SK-N-SH (cell line): ENCODE measurements at regions not wholly inside any gene's neighbourhood (a gene's known extent, or its start where the extent isn't known, plus 50 kb on each side); places are given as distances from the start of the nearest gene placed in this dataset.

Experiments
- CTCF ChIA-PET: fragments of 300-600, 350-600 bp; formaldehyde crosslinking; extraction: SDS; loops from one replicate; lab custom pipeline; 2021; lab: Yijun Ruan, JAX
- POLR2A ChIA-PET: fragments of 350-600 bp; sonication (Branson Sonifier 250); formaldehyde crosslinking; extraction: SDS; loops from one replicate; lab custom pipeline; 2020; ENCODE audit warnings: antibody characterized with exemption, inconsistent platforms; lab: Yijun Ruan, JAX
- DNase-seq: peaks from one replicate; pipeline ENCODE4 v3.0.0; 2012
- H2AFZ ChIP-seq: fragments of 200-600 bp; sonication (generic); 2 replicates; pipeline ENCODE4 v1.8.1; 2016; ENCODE audit warnings: antibody characterized with exemption, mild to moderate bottlenecking, low read depth
- H3F3A ChIP-seq: fragments of 200-600 bp; sonication (generic); replicated peaks from 2 replicates; pipeline ENCODE3; 2016; ENCODE audit warnings: antibody characterized with exemption, mild to moderate bottlenecking; ENCODE audit not compliant: insufficient read depth
- H3K27ac ChIP-seq, 2 experiments: fragments of 200-500 bp in 1 of 2; fragments of 200-600 bp in 1 of 2; sonication (Bioruptor generic) in 1 of 2; sonication (generic), shearing (Covaris generic) in 1 of 2; 2 replicates each; pipeline versions ENCODE4 v1.5.1 to v1.6.1; 2014 to 2016; ENCODE audit warnings: low read depth in 2 of 2, inconsistent platforms in 1 of 2, low read length in 1 of 2, mild to moderate bottlenecking in 1 of 2, mixed read lengths in 1 of 2
- H3K27me3 ChIP-seq: fragments of 200-600 bp; sonication (generic), shearing (Covaris generic); 2 replicates; pipeline ENCODE4 v1.6.1; 2016; ENCODE audit warnings: mixed run types; ENCODE audit not compliant: insufficient read depth
- H3K36me3 ChIP-seq, 2 experiments: fragments of 200-500 bp in 1 of 2; fragments of 200-600 bp in 1 of 2; sonication (Bioruptor generic) in 1 of 2; sonication (generic) in 1 of 2; replicated peaks in 1 of 2; 2 replicates each; pipeline versions ENCODE3 to v1.5.1; 2014 to 2016; ENCODE audit warnings: low read length in 1 of 2, mild to moderate bottlenecking in 1 of 2; ENCODE audit not compliant: insufficient read depth in 2 of 2, control insufficient read depth in 1 of 2
- H3K4me1 ChIP-seq, 2 experiments: fragments of 200-500 bp in 1 of 2; fragments of 200-600 bp in 1 of 2; sonication (Bioruptor generic) in 1 of 2; sonication (generic), shearing (Covaris generic) in 1 of 2; 2 replicates each; pipeline versions ENCODE4 v1.5.1 to v1.6.1; 2014 to 2016; ENCODE audit warnings: low read depth in 1 of 2, low read length in 1 of 2, mixed run types in 1 of 2; ENCODE audit not compliant: insufficient read depth in 2 of 2, control insufficient read depth in 1 of 2
- H3K4me2 ChIP-seq: fragments of 200-600 bp; sonication (generic), shearing (Covaris generic); 2 replicates; pipeline ENCODE4 v1.6.1; 2017; ENCODE audit warnings: mixed run types
- H3K4me3 ChIP-seq, 2 experiments: fragments of 200-500 bp in 1 of 2; fragments of 200-600 bp in 1 of 2; sonication (Bioruptor generic) in 1 of 2; sonication (generic), shearing (Covaris generic) in 1 of 2; 2 replicates each; pipeline versions ENCODE4 v1.5.1 to v1.8.1; 2014 to 2016; ENCODE audit warnings: low read depth in 2 of 2, inconsistent platforms in 1 of 2, low read length in 1 of 2, mild to moderate bottlenecking in 1 of 2, mixed read lengths in 1 of 2, moderate library complexity in 1 of 2
- H3K79me2 ChIP-seq: fragments of 200-600 bp; sonication (generic); 2 replicates; pipeline ENCODE4 v1.8.1; 2017; ENCODE audit warnings: mild to moderate bottlenecking; ENCODE audit not compliant: insufficient read depth
- H3K9ac ChIP-seq: fragments of 200-600 bp; sonication (generic); 2 replicates; pipeline ENCODE4 v1.6.1; 2017; ENCODE audit warnings: mixed run types
- H3K9me2 ChIP-seq: fragments of 200-600 bp; sonication (generic); 2 replicates; pipeline ENCODE4 v1.6.1; 2017; ENCODE audit warnings: mixed run types
- H3K9me3 ChIP-seq: fragments of 200-600 bp; sonication (generic); 2 replicates; pipeline ENCODE4 v1.6.1; 2017; ENCODE audit warnings: mixed run types, mild to moderate bottlenecking, moderate library complexity
- H4K20me1 ChIP-seq: fragments of 200-600 bp; sonication (generic); 2 replicates; pipeline ENCODE4 v1.6.1; 2017; ENCODE audit warnings: mild to moderate bottlenecking, mixed run types; ENCODE audit not compliant: insufficient read depth
- CHD2 ChIP-seq: fragments of 150-350 bp; IDR thresholded peaks from 2 replicates; pipeline ENCODE4 v1.6.1; 2018; ENCODE audit warnings: low read length; ENCODE audit not compliant: partially characterized antibody
- ELF1 ChIP-seq: IDR thresholded peaks from 2 replicates; pipeline ENCODE4 v1.4.0; 2012
- EZH2phosphoT487 ChIP-seq: fragments of 200-600 bp; sonication (generic); IDR thresholded peaks from 2 replicates; pipeline ENCODE4 v1.6.1; 2017; ENCODE audit warnings: low read depth, mixed run types, mild to moderate bottlenecking, antibody characterized with exemption, moderate library complexity, borderline replicate concordance
- FOSL2 ChIP-seq: IDR thresholded peaks from 2 replicates; pipeline ENCODE4 v1.4.0; 2012; ENCODE audit warnings: low read depth, mild to moderate bottlenecking, moderate library complexity, borderline replicate concordance
- GATA2 ChIP-seq: sonication (generic); formaldehyde crosslinking; IDR thresholded peaks from 2 replicates; pipeline ENCODE4 v1.5.0; 2020; ENCODE audit warnings: mild to moderate bottlenecking, missing genetic modification reagents
- MXI1 ChIP-seq: IDR thresholded peaks from 2 replicates; pipeline ENCODE4 v1.6.1; 2012; ENCODE audit warnings: mild to moderate bottlenecking, low read depth, low read length, improper control_type of control experiment
- NFIC ChIP-seq: IDR thresholded peaks from 2 replicates; pipeline ENCODE4 v1.4.0; 2012; ENCODE audit warnings: borderline replicate concordance
- NRF1 ChIP-seq: IDR thresholded peaks from 2 replicates; pipeline ENCODE4 v1.6.1; 2012; ENCODE audit warnings: low read depth, mild to moderate bottlenecking, low read length
- POLR2AphosphoS5 ChIP-seq: IDR thresholded peaks from 2 replicates; pipeline ENCODE4 v1.6.1; 2012; ENCODE audit warnings: low read depth, low read length
- RCOR1 ChIP-seq: fragments of 150-350 bp; IDR thresholded peaks from 2 replicates; pipeline ENCODE4 v1.6.1; 2017; ENCODE audit warnings: antibody characterized with exemption, low read length
- SIN3A ChIP-seq: IDR thresholded peaks from 2 replicates; pipeline ENCODE4 v1.6.1; 2012; ENCODE audit warnings: low read depth, mild to moderate bottlenecking, low read length, moderate library complexity, borderline replicate concordance
- TEAD4 ChIP-seq: IDR thresholded peaks from 2 replicates; pipeline ENCODE4 v1.4.0; 2012; ENCODE audit warnings: mild to moderate bottlenecking, borderline replicate concordance; ENCODE audit not compliant: insufficient read depth
- WGBS: methylation state at CpG from one replicate; pipeline ENCODE4 v1.1.6; 2017; ENCODE audit warnings: low lambda C conversion rate; 5-methylcytosine and 5-hydroxymethylcytosine counted together
- TF ChIP-seq, protein P1 (sequence below): fragments of 150-350 bp; IDR thresholded peaks from 2 replicates; pipeline ENCODE4 v1.6.1; 2016; ENCODE audit warnings: mild to moderate bottlenecking, low read depth, low read length
- TF ChIP-seq, protein P2 (sequence below): fragments of 150-350 bp; IDR thresholded peaks from 2 replicates; pipeline ENCODE4 v1.6.1; 2017; ENCODE audit warnings: antibody characterized with exemption, low read length, low read depth, borderline replicate concordance
- TF ChIP-seq, protein P3 (sequence below): IDR thresholded peaks from 2 replicates; pipeline ENCODE4 v1.4.0; 2012; ENCODE audit warnings: low read depth, borderline replicate concordance
- TF ChIP-seq, protein P4 (sequence below): IDR thresholded peaks from 2 replicates; pipeline ENCODE4 v1.4.0; 2012; ENCODE audit warnings: low read depth, borderline replicate concordance
- TF ChIP-seq, protein P5 (sequence below): IDR thresholded peaks from 2 replicates; pipeline ENCODE4 v1.6.1; 2012; ENCODE audit warnings: mild to moderate bottlenecking, low read depth, low read length, moderate library complexity
- TF ChIP-seq, protein P6 (sequence below): fragments of 200-600 bp; sonication (generic); IDR thresholded peaks from 2 replicates; pipeline ENCODE4 v1.6.1; 2017; ENCODE audit warnings: antibody characterized with exemption, mild to moderate bottlenecking, moderate library complexity

DNA sequence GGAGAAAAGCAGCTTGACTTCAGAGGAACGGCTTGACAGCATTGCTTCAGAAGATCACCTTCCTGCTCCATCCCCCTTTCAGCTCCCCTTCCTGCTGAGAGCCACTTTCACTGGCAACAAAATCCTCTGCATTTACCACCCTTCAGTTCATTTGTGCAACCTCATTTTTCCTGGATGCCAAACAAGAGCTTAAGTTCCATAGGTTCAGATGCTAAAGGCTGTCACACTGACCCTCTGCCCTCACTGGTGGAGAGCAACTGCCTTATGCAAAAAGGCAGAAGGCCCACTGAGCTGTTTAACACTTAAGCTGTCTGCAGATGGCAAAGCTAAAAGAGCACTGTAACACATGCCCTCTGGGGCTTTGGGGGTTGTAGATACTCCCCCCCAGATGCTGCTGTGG lies 131.2 kb upstream of the SPACA1 start (continued):
- TF ChIP-seq, protein P1, sequence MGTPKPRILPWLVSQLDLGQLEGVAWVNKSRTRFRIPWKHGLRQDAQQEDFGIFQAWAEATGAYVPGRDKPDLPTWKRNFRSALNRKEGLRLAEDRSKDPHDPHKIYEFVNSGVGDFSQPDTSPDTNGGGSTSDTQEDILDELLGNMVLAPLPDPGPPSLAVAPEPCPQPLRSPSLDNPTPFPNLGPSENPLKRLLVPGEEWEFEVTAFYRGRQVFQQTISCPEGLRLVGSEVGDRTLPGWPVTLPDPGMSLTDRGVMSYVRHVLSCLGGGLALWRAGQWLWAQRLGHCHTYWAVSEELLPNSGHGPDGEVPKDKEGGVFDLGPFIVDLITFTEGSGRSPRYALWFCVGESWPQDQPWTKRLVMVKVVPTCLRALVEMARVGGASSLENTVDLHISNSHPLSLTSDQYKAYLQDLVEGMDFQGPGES: no peak
- TF ChIP-seq, all 33 proteins: peak for 0

DNA sequence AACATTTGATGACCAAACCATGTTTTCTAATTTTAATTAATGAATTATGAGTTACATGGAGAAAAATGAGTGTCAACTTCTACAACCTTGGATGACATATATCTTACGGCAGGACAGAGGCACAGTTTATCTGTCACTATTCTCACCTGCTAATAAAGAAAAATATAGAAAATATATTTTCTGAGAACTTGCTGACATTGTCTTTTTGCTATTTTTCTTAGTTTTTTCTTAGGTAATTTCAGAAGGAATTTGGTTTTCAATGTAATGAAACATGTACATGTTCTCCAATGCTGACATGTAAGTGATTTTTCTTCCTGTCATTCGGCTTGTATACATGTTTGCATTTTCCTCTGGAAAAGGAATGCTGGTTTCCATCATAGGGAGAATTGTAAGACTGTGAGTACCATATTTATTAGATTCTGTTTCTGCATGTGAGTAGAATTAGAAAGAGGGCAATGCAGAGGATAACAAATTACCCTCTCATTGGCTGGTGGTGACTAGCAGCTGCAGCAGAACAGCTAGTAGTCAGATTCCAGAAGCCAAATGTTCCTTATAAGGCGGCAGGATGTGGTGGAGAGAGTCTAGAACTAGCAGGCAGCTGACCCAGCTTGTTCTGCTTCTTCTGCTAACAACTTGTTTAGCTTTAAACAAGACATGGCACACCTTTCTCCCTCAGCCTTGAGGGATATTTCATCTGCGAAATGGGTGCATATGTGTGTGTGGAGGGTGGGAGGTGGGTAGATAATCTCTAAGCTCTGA lies 132.8 kb upstream of the SPACA1 start:
- H3K27me3 ChIP-seq: no peaks in the 10 kb centered on the region
- CTCF ChIA-PET: interaction anchor here (0.6 to 5.4 kb wide), 4 partner anchors 14 to 956 kb away, joined by 3 to 24 read pairs (median 4); no protein-coding TSS in a partner anchor
- TF ChIP-seq, protein P2, sequence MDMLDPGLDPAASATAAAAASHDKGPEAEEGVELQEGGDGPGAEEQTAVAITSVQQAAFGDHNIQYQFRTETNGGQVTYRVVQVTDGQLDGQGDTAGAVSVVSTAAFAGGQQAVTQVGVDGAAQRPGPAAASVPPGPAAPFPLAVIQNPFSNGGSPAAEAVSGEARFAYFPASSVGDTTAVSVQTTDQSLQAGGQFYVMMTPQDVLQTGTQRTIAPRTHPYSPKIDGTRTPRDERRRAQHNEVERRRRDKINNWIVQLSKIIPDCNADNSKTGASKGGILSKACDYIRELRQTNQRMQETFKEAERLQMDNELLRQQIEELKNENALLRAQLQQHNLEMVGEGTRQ: no peak
- TF ChIP-seq, protein P3, sequence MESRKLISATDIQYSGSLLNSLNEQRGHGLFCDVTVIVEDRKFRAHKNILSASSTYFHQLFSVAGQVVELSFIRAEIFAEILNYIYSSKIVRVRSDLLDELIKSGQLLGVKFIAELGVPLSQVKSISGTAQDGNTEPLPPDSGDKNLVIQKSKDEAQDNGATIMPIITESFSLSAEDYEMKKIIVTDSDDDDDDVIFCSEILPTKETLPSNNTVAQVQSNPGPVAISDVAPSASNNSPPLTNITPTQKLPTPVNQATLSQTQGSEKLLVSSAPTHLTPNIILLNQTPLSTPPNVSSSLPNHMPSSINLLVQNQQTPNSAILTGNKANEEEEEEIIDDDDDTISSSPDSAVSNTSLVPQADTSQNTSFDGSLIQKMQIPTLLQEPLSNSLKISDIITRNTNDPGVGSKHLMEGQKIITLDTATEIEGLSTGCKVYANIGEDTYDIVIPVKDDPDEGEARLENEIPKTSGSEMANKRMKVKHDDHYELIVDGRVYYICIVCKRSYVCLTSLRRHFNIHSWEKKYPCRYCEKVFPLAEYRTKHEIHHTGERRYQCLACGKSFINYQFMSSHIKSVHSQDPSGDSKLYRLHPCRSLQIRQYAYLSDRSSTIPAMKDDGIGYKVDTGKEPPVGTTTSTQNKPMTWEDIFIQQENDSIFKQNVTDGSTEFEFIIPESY: no peak
- TF ChIP-seq MXI1 (no peak), POLR2AphosphoS5 (no peak), SIN3A (no peak), FOSL2 (no peak), CHD2 (no peak), EZH2phosphoT487 (no peak), NRF1 (no peak), TEAD4 (no peak), NFIC (no peak), RCOR1 (no peak), ELF1 (no peak), GATA2 (no peak)
- TF ChIP-seq, protein P4, sequence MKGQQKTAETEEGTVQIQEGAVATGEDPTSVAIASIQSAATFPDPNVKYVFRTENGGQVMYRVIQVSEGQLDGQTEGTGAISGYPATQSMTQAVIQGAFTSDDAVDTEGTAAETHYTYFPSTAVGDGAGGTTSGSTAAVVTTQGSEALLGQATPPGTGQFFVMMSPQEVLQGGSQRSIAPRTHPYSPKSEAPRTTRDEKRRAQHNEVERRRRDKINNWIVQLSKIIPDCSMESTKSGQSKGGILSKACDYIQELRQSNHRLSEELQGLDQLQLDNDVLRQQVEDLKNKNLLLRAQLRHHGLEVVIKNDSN: no peak
- TF ChIP-seq, protein P5, sequence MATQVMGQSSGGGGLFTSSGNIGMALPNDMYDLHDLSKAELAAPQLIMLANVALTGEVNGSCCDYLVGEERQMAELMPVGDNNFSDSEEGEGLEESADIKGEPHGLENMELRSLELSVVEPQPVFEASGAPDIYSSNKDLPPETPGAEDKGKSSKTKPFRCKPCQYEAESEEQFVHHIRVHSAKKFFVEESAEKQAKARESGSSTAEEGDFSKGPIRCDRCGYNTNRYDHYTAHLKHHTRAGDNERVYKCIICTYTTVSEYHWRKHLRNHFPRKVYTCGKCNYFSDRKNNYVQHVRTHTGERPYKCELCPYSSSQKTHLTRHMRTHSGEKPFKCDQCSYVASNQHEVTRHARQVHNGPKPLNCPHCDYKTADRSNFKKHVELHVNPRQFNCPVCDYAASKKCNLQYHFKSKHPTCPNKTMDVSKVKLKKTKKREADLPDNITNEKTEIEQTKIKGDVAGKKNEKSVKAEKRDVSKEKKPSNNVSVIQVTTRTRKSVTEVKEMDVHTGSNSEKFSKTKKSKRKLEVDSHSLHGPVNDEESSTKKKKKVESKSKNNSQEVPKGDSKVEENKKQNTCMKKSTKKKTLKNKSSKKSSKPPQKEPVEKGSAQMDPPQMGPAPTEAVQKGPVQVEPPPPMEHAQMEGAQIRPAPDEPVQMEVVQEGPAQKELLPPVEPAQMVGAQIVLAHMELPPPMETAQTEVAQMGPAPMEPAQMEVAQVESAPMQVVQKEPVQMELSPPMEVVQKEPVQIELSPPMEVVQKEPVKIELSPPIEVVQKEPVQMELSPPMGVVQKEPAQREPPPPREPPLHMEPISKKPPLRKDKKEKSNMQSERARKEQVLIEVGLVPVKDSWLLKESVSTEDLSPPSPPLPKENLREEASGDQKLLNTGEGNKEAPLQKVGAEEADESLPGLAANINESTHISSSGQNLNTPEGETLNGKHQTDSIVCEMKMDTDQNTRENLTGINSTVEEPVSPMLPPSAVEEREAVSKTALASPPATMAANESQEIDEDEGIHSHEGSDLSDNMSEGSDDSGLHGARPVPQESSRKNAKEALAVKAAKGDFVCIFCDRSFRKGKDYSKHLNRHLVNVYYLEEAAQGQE: no peak
- TF ChIP-seq, protein P6, sequence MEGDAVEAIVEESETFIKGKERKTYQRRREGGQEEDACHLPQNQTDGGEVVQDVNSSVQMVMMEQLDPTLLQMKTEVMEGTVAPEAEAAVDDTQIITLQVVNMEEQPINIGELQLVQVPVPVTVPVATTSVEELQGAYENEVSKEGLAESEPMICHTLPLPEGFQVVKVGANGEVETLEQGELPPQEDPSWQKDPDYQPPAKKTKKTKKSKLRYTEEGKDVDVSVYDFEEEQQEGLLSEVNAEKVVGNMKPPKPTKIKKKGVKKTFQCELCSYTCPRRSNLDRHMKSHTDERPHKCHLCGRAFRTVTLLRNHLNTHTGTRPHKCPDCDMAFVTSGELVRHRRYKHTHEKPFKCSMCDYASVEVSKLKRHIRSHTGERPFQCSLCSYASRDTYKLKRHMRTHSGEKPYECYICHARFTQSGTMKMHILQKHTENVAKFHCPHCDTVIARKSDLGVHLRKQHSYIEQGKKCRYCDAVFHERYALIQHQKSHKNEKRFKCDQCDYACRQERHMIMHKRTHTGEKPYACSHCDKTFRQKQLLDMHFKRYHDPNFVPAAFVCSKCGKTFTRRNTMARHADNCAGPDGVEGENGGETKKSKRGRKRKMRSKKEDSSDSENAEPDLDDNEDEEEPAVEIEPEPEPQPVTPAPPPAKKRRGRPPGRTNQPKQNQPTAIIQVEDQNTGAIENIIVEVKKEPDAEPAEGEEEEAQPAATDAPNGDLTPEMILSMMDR: no peak

More for the DNA sequence above, 132.8 kb upstream of the SPACA1 start:
- Histone ChIP-seq H4K20me1 (no peaks in the 10 kb centered on the region), H3K4me1 (no peaks in the 10 kb centered on the region), H3K36me3 (no peaks in the 10 kb centered on the region), H2AFZ (no peak overlapping the region), H3K9me2 (no peaks in the 10 kb centered on the region), H3K4me3 (no peak overlapping the region), H3K9ac (no peak overlapping the region), H3F3A (no peaks in the 10 kb centered on the region), H3K79me2 (no peaks in the 10 kb centered on the region), H3K9me3 (no peaks in the 10 kb centered on the region), H3K27ac (no peak overlapping the region), H3K4me2 (no peak overlapping the region)
- DNase-seq: no peak
- POLR2A ChIA-PET: no interaction called here
- WGBS: 58% methylated on average over 4 of the region's 4 CpGs
